Stomach (tissue), 8 donors: ENCODE measurements at regions not wholly inside any gene's neighbourhood (a gene's known extent, or its start where the extent isn't known, plus 50 kb on each side); places are given as distances from the start of the nearest gene placed in this dataset.

Source experiments
- DNase-seq, 2 donors: peaks; one replicate each; pipeline versions ENCODE4 v3.0.0 to v3.0.0-alpha.2; 2013 to 2019
- H3K27ac ChIP-seq, 5 donors: fragments of 200-600 bp in 4 of 5; sonication (generic) in 4 of 5; one replicate each; pipeline ENCODE4 v1.5.1; 2013 to 2019; ENCODE audit warnings: mild to moderate bottlenecking in 1 of 5, moderate library complexity in 1 of 5
- H3K27me3 ChIP-seq, 3 donors: fragments of 200-600 bp; sonication (generic); one replicate each; pipeline ENCODE4 v1.5.1; 2017 to 2019; ENCODE audit warnings: mixed run types in 1 of 3
- H3K36me3 ChIP-seq, 4 donors: fragments of 200-600 bp; sonication (generic); 1 replicate in 3 of 4; 2 replicates in 1 of 4; pipeline ENCODE4 v1.5.1; 2016 to 2019
- H3K4me1 ChIP-seq, 4 donors: fragments of 200-600 bp; sonication (generic); one replicate each; pipeline ENCODE4 v1.5.1; 2016 to 2019
- H3K4me3 ChIP-seq, 4 donors: fragments of 200-600 bp; sonication (generic) in 3 of 4; one replicate each; pipeline ENCODE4 v1.5.1; 2016 to 2019; ENCODE audit warnings: mild to moderate bottlenecking in 1 of 4
- H3K9me3 ChIP-seq, 4 donors: fragments of 200-600 bp; sonication (generic); one replicate each; pipeline ENCODE4 v1.5.1; 2016 to 2019
- EP300 ChIP-seq: sonication (generic); formaldehyde crosslinking; IDR thresholded peaks from one replicate; pipeline ENCODE4 v1.6.1; 2017; ENCODE audit warnings: antibody characterized with exemption
- POLR2A ChIP-seq, 4 donors: fragments of 450-650 bp; IDR thresholded peaks; one replicate each; pipeline ENCODE4 v1.6.1; 2016; ENCODE audit warnings: antibody characterized with exemption in 4 of 4, control low read depth in 2 of 4, mild to moderate bottlenecking in 1 of 4, moderate library complexity in 1 of 4
- POLR2AphosphoS5 ChIP-seq, 3 donors: sonication (generic); formaldehyde crosslinking; IDR thresholded peaks; one replicate each; pipeline ENCODE4 v1.6.1; 2016; ENCODE audit warnings: antibody characterized with exemption in 3 of 3
- WGBS, 5 donors: extraction: QIAGEN DNeasy Blood & Tissue Kit in 3 of 5; methylation state at CpG; one replicate each; pipeline versions ENCODE4 v1.1.5 to v1.1.7; 2013 to 2018; 5-methylcytosine and 5-hydroxymethylcytosine counted together
- intact Hi-C: fragments of 100-400 bp; cut with DNase I; formaldehyde crosslinking; loops from one replicate; pipeline ENCODE4 v1.15.1; 2023; ENCODE audit warnings: low total_unique reads
- TF ChIP-seq, protein P1 (sequence below), 7 experiments: fragments of 450-650 bp in 4 of 7; fragments of 200-600 bp in 3 of 7; sonication (generic) in 3 of 7; IDR thresholded peaks; one replicate each; pipeline ENCODE4 v1.5.1; 2016 to 2019; ENCODE audit warnings: antibody characterized with exemption in 7 of 7, control low read depth in 2 of 7, mild to moderate bottlenecking in 1 of 7
- donor health status: healthy with polysubstance abuse.
- donor health status: Bipolar disorder and iron deficiency.
- donor health status: healthy.

- 21 to 40% (median 32%) methylated on average over 6 of the region's 6 CpGs for WGBS, 5 donors
- H3K36me3 ChIP-seq, result no peaks in the 10 kb centered on the region
- TF ChIP-seq, protein P1, sequence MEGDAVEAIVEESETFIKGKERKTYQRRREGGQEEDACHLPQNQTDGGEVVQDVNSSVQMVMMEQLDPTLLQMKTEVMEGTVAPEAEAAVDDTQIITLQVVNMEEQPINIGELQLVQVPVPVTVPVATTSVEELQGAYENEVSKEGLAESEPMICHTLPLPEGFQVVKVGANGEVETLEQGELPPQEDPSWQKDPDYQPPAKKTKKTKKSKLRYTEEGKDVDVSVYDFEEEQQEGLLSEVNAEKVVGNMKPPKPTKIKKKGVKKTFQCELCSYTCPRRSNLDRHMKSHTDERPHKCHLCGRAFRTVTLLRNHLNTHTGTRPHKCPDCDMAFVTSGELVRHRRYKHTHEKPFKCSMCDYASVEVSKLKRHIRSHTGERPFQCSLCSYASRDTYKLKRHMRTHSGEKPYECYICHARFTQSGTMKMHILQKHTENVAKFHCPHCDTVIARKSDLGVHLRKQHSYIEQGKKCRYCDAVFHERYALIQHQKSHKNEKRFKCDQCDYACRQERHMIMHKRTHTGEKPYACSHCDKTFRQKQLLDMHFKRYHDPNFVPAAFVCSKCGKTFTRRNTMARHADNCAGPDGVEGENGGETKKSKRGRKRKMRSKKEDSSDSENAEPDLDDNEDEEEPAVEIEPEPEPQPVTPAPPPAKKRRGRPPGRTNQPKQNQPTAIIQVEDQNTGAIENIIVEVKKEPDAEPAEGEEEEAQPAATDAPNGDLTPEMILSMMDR (IDR thresholded peaks at IDR 0.05), result no peak
- TF ChIP-seq EP300 (no peak), POLR2A (IDR thresholded peaks at IDR 0.05) (no peak), POLR2AphosphoS5 (IDR thresholded peaks at IDR 0.05) (no peak)
- no peak overlapping the region for H3K4me3 ChIP-seq
- no peaks in the 10 kb centered on the region for H3K9me3 ChIP-seq
- H3K27me3 ChIP-seq, result no peaks in the 10 kb centered on the region
- peak overlapping the region in 2 of 5 donors; percentile 8 to 36 for H3K27ac ChIP-seq
- DNase-seq, result no peak
- intact Hi-C loops, result no loop called here
- peaks cover 0 to 19% (median 9%) of the 10 kb centered on the region in 4 donors for H3K4me1 ChIP-seq
These were observed 232.8 kb downstream of the MAN2A1 start for GRCh38 chr5:109922381-109922995.

DNA sequence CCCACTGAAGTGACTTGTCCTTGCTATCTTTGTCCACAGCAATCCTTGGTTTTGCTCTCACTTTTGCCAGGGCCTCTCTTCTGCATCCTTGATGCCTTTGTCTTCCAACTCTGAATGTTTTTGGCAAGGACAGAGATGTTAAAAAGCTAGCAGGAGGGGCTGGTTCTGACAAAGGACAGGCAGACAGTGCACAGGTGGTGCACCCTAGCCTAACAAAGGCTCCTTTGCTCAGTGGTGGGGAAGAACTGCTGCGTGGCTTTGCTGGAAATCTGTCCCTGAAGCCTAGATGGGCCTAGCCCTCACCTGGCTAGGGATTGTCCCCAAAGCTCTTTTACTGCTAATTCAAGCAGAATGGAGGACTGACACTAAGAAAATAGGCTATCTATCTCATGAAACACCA, 233.5 kb downstream of the MAN2A1 start:
- H3K9me3 ChIP-seq, result no peaks in the 10 kb centered on the region
- H3K4me1 ChIP-seq, result peaks cover 0 to 19% (median 9%) of the 10 kb centered on the region in 4 donors
- no peak for TF ChIP-seq POLR2AphosphoS5 (IDR thresholded peaks at IDR 0.05)
- TF ChIP-seq POLR2A (IDR thresholded peaks at IDR 0.05), result no peak
- TF ChIP-seq, protein P1 (IDR thresholded peaks at IDR 0.05), result no peak
- no peak for TF ChIP-seq EP300
- no peak overlapping the region for H3K4me3 ChIP-seq
- H3K27ac ChIP-seq, result no peak overlapping the region
- no peaks in the 10 kb centered on the region for H3K36me3 ChIP-seq
- no peaks in the 10 kb centered on the region for H3K27me3 ChIP-seq
- intact Hi-C loops, result no loop called here
- WGBS, 5 donors, result 69 to 100% (median 89%) methylated on average over 1 of the region's 1 CpG
- no peak for DNase-seq

DNA sequence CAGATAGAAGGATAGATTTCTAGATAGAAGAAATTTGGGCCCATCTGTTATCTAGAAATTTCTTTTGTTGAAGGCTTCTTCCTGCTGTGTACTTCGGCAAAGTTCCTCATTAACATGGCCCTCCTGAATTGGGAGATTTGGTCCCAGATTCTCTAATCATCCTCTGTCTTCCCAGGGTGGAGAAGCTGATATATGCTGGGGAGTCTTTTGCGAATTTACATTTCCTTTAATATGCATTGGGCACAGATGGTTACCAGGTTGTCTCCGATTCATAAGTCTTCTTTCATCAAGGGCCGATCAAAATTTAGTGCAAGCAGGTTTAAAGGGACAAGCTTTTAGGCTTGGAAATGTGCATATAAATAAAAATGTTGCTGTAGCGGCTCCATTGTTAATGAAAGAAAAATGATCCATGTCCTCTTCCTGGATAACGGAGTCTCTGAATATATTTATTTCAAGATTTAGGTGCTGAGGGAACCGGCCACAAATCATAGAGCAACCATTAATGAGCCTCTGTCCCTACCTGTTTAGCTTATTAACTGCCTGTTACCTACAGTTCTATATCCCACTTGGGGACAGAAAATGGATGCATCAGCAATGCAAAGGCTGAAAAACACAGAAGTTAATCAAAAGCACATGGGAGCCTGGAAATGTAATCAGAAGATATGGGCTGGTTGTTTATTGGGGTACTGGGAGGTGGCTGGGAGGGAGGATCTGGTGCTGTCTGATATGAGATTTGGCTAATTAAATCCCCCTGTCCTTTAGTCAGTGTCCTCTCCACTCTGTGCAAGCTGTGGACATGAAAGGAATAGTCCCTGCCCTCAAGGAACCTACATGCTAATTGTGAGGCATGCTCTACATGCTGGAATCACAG, 234.7 kb downstream of the MAN2A1 start:
- 91 to 97% (median 93%) methylated on average over 7 of the region's 7 CpGs for WGBS, 5 donors
- intact Hi-C loops, result no loop called here
- TF ChIP-seq POLR2AphosphoS5 (IDR thresholded peaks at IDR 0.05) (no peak), EP300 (no peak), POLR2A (IDR thresholded peaks at IDR 0.05) (no peak)
- TF ChIP-seq, protein P1 (IDR thresholded peaks at IDR 0.05), result no peak
- Histone ChIP-seq H3K9me3 (no peaks in the 10 kb centered on the region), H3K27ac (no peak overlapping the region), H3K4me1 (peaks cover 0 to 19% (median 9%) of the 10 kb centered on the region in 4 donors), H3K36me3 (no peaks in the 10 kb centered on the region), H3K27me3 (no peaks in the 10 kb centered on the region), H3K4me3 (no peak overlapping the region)
- no peak for DNase-seq

DNA sequence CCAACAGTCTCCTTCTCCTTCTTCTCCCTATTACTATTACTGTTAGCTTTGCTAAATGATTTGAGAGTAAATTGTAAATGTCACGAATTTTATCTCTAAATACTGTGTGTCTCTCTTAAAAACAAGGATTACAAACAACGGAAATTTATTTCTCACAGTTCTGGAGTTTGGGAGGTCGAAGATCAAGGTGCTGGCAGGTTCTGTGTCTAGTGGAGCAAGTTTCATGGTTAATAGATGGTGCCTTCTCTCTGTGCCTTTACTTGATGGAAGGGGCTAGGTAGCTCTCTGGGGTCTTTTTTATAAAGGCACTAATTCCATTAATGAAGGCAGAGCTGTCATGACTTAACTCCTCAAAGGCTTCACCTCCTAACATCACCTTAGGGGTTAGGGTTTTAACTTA, 237.9 kb downstream of the MAN2A1 start:
- H3K4me1 ChIP-seq, result peaks cover 0 to 5% (median 0%) of the 10 kb centered on the region in 4 donors
- DNase-seq, result no peak
- H3K36me3 ChIP-seq, result no peaks in the 10 kb centered on the region
- H3K27ac ChIP-seq, result no peak overlapping the region
- no peaks in the 10 kb centered on the region for H3K27me3 ChIP-seq
- TF ChIP-seq POLR2A (IDR thresholded peaks at IDR 0.05), result no peak
- TF ChIP-seq, protein P1 (IDR thresholded peaks at IDR 0.05), result no peak
- no peak for TF ChIP-seq POLR2AphosphoS5 (IDR thresholded peaks at IDR 0.05)
- TF ChIP-seq EP300, result no peak
- intact Hi-C loops, result no loop called here
- no peak overlapping the region for H3K4me3 ChIP-seq
- 65 to 72% (median 72%) methylated on average over 3 of the region's 3 CpGs for WGBS, 5 donors
- H3K9me3 ChIP-seq, result no peaks in the 10 kb centered on the region
